ENCODE measurements at regions not wholly inside any gene's neighbourhood (a gene's known extent, or its start where the extent isn't known, plus 50 kb on each side); places are given as distances from the start of the nearest gene placed in this dataset.

GRCh38 chr2:58895857-58896256, 654.7 kb upstream of the FANCL start:
- no peak for TF ChIP-seq CTCF (IDR thresholded peaks at IDR 0.05; ENCODE audit: low read depth, low read length, missing control alignments)
- H3K4me3 ChIP-seq (ENCODE audit: low read depth, low read length): no peak overlapping the region
- no peak for DNase-seq (ENCODE audit: low read depth)

GRCh38 chr2:58893656-58894351, 652.7 kb upstream of the FANCL start:
- no peak overlapping the region for H3K4me3 ChIP-seq (ENCODE audit: low read depth, low read length)
- no peak for DNase-seq (ENCODE audit: low read depth)

GRCh38 chr2:58891828-58892377, 650.8 kb upstream of the FANCL start:
- H3K4me3 ChIP-seq (ENCODE audit: low read depth, low read length): no peak overlapping the region
- no peak for DNase-seq (ENCODE audit: low read depth)
- no peak for TF ChIP-seq CTCF (IDR thresholded peaks at IDR 0.05; ENCODE audit: low read depth, low read length, missing control alignments)

More at GRCh38 chr2:58893656-58894351, 652.7 kb upstream of the FANCL start:
- no peak for TF ChIP-seq CTCF (IDR thresholded peaks at IDR 0.05; ENCODE audit: low read depth, low read length, missing control alignments)

GRCh38 chr2:58890865-58891525, 649.9 kb upstream of the FANCL start:
- DNase-seq (ENCODE audit: low read depth): no peak
- no peak overlapping the region for H3K4me3 ChIP-seq (ENCODE audit: low read depth, low read length)
- no peak for TF ChIP-seq CTCF (IDR thresholded peaks at IDR 0.05; ENCODE audit: low read depth, low read length, missing control alignments)

GRCh38 chr2:58886009-58886408, 644.9 kb upstream of the FANCL start:
- no peak overlapping the region for H3K4me3 ChIP-seq (ENCODE audit: low read depth, low read length)
- no peak for TF ChIP-seq CTCF (IDR thresholded peaks at IDR 0.05; ENCODE audit: low read depth, low read length, missing control alignments)
- DNase-seq (ENCODE audit: low read depth): no peak

- DNase-seq (ENCODE audit: low read depth): no peak
- no peak overlapping the region for H3K4me3 ChIP-seq (ENCODE audit: low read depth, low read length)
- TF ChIP-seq CTCF (IDR thresholded peaks at IDR 0.05; ENCODE audit: low read depth, low read length, missing control alignments): no peak
Observed at GRCh38 chr2:58879834-58880233, 638.7 kb upstream of the FANCL start.
